Transverse colon (tissue), 4 donors: ENCODE measurements at regions not wholly inside any gene's neighbourhood (a gene's known extent, or its start where the extent isn't known, plus 50 kb on each side); places are given as distances from the start of the nearest gene placed in this dataset.

Source experiments
- DNase-seq: peaks from one replicate; pipeline ENCODE4 v3.0.0-alpha.2; 2019
- H3K27ac ChIP-seq, 4 donors: fragments of 200-600 bp; sonication (generic); 2 replicates each; pipeline ENCODE4 v1.5.1; 2016 to 2018; ENCODE audit warnings: inconsistent platforms in 4 of 4
- H3K27me3 ChIP-seq: fragments of 200-600 bp; sonication (generic); 2 replicates; pipeline ENCODE4 v1.5.1; 2017; ENCODE audit warnings: inconsistent platforms
- H3K36me3 ChIP-seq, 4 donors: fragments of 200-600 bp; sonication (generic); 2 replicates each; pipeline ENCODE4 v1.5.1; 2017 to 2019; ENCODE audit warnings: inconsistent platforms in 4 of 4
- H3K4me1 ChIP-seq, 4 donors: fragments of 200-600 bp; sonication (generic); 2 replicates each; pipeline ENCODE4 v1.5.1; 2017 to 2020; ENCODE audit warnings: inconsistent platforms in 4 of 4
- H3K4me3 ChIP-seq, 4 donors: fragments of 200-600 bp; sonication (generic); 1 replicate in 1 of 4; 2 replicates in 3 of 4; pipeline versions ENCODE4 v1.5.1 to v1.6.1; 2017 to 2019; ENCODE audit warnings: inconsistent platforms in 4 of 4
- H3K9me3 ChIP-seq, 2 donors: fragments of 200-600 bp; sonication (generic); 2 replicates each; pipeline ENCODE4 v1.5.1; 2017 to 2019; ENCODE audit warnings: inconsistent platforms in 2 of 2
- EP300 ChIP-seq: sonication (generic); formaldehyde crosslinking; IDR thresholded peaks from one replicate; pipeline ENCODE4 v1.6.1; 2017; ENCODE audit warnings: antibody characterized with exemption, low read depth
- POLR2A ChIP-seq: fragments of 450-650 bp; IDR thresholded peaks from one replicate; pipeline ENCODE4 v1.6.1; 2016; ENCODE audit warnings: antibody characterized with exemption, mild to moderate bottlenecking, moderate library complexity
- POLR2AphosphoS5 ChIP-seq, 3 donors: sonication (generic); formaldehyde crosslinking; IDR thresholded peaks; one replicate each; pipeline ENCODE4 v1.6.1; 2016; ENCODE audit warnings: antibody characterized with exemption in 3 of 3
- WGBS, 2 donors: methylation state at CpG; one replicate each; pipeline ENCODE4 v1.1.5; 2018; ENCODE audit warnings: low coverage in 1 of 2; 5-methylcytosine and 5-hydroxymethylcytosine counted together
- in situ Hi-C, 4 donors: fragments of 200-750 bp; cut with MboI; loops; one replicate each; pipeline versions ENCODE4 v1.15.0 to v1.15.1; 2017; ENCODE audit warnings: low sequenced_read_pairs in 3 of 4, low pct_ligation_motif_present in 1 of 4, low pct_unique_long_range_greater_than_20kb in 1 of 4
- intact Hi-C: fragments of 100-400 bp; cut with DNase I; formaldehyde crosslinking; loops from one replicate; pipeline ENCODE4 v1.15.1; 2023; ENCODE audit warnings: low total_unique reads
- TF ChIP-seq, protein P1 (sequence below), 5 experiments: fragments of 200-600 bp in 3 of 5; fragments of 450-650 bp in 2 of 5; sonication (generic) in 3 of 5; IDR thresholded peaks; 1 replicate in 2 of 5; 2 replicates in 3 of 5; pipeline ENCODE4 v1.5.1; 2016 to 2017; ENCODE audit warnings: antibody characterized with exemption in 5 of 5, inconsistent platforms in 3 of 5, mild to moderate bottlenecking in 2 of 5, moderate library complexity in 1 of 5

DNA sequence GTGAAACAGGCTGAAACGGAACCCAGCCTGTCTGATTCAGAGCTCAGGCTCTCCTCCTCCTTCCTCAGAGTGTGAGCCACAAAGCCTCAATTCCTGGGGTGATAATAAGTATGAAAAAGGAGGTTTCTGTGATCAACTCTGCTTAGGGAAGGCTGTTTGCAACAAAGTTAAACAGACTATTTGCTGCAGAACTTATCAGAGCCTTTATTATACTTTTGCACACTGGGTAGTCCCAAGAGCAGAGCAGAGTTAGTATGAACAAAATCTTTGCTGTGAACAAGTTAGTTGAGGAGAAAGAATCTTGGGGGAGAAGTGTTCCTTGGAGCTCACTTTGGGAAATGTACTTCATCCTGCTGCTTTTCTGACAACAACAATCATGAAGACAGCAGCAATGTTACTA, 67.4 kb downstream of the MRM1 start:
- intact Hi-C loops (no loop called here), in situ Hi-C loops (no loop called here)
- no peaks in the 10 kb centered on the region for H3K9me3 ChIP-seq
- no peak overlapping the region for H3K27ac ChIP-seq
- no peak for DNase-seq
- no peaks in the 10 kb centered on the region for H3K4me1 ChIP-seq
- no peaks in the 10 kb centered on the region for H3K27me3 ChIP-seq
- H3K36me3 ChIP-seq: no peaks in the 10 kb centered on the region
- 97% methylated on average over 1 of the region's 1 CpG; no CpG with 5 or more reads in 1 of the 2 donors for WGBS, 2 donors
- TF ChIP-seq POLR2AphosphoS5 (IDR thresholded peaks at IDR 0.05) (no peak), POLR2A (no peak), EP300 (no peak)
- TF ChIP-seq, protein P1, sequence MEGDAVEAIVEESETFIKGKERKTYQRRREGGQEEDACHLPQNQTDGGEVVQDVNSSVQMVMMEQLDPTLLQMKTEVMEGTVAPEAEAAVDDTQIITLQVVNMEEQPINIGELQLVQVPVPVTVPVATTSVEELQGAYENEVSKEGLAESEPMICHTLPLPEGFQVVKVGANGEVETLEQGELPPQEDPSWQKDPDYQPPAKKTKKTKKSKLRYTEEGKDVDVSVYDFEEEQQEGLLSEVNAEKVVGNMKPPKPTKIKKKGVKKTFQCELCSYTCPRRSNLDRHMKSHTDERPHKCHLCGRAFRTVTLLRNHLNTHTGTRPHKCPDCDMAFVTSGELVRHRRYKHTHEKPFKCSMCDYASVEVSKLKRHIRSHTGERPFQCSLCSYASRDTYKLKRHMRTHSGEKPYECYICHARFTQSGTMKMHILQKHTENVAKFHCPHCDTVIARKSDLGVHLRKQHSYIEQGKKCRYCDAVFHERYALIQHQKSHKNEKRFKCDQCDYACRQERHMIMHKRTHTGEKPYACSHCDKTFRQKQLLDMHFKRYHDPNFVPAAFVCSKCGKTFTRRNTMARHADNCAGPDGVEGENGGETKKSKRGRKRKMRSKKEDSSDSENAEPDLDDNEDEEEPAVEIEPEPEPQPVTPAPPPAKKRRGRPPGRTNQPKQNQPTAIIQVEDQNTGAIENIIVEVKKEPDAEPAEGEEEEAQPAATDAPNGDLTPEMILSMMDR (IDR thresholded peaks at IDR 0.05): no peak
- H3K4me3 ChIP-seq: no peak overlapping the region

GRCh38 chr17:36671144-36671543, 69.8 kb downstream of the MRM1 start:
- no peak overlapping the region for H3K4me3 ChIP-seq
- intact Hi-C loops: no loop called here
- H3K9me3 ChIP-seq: no peaks in the 10 kb centered on the region
- TF ChIP-seq, protein P1 (IDR thresholded peaks at IDR 0.05): no peak
- TF ChIP-seq EP300: no peak
- DNase-seq: no peak
- H3K36me3 ChIP-seq: no peaks in the 10 kb centered on the region
- H3K4me1 ChIP-seq: no peaks in the 10 kb centered on the region
- H3K27ac ChIP-seq: no peak overlapping the region
- in situ Hi-C loops: no loop called here
- no peaks in the 10 kb centered on the region for H3K27me3 ChIP-seq
- 72 to 83% methylated on average over 1 to 3 of the region's 3 CpGs for WGBS, 2 donors

- intact Hi-C loops (no loop called here), in situ Hi-C loops (no loop called here)
- DNase-seq: no peak
- no peaks in the 10 kb centered on the region for H3K9me3 ChIP-seq
- no peaks in the 10 kb centered on the region for H3K4me1 ChIP-seq
- no peak for TF ChIP-seq POLR2AphosphoS5 (IDR thresholded peaks at IDR 0.05)
- no peak for TF ChIP-seq POLR2A
- TF ChIP-seq, protein P1 (IDR thresholded peaks at IDR 0.05): no peak
- TF ChIP-seq EP300: no peak
- 88 to 96% methylated on average over 7 of the region's 7 CpGs for WGBS, 2 donors
- no peaks in the 10 kb centered on the region for H3K36me3 ChIP-seq
- no peak overlapping the region for H3K27ac ChIP-seq
- no peak overlapping the region for H3K4me3 ChIP-seq
- H3K27me3 ChIP-seq: no peaks in the 10 kb centered on the region
These were observed 71.1 kb downstream of the MRM1 start for GRCh38 chr17:36672403-36672918.

DNA sequence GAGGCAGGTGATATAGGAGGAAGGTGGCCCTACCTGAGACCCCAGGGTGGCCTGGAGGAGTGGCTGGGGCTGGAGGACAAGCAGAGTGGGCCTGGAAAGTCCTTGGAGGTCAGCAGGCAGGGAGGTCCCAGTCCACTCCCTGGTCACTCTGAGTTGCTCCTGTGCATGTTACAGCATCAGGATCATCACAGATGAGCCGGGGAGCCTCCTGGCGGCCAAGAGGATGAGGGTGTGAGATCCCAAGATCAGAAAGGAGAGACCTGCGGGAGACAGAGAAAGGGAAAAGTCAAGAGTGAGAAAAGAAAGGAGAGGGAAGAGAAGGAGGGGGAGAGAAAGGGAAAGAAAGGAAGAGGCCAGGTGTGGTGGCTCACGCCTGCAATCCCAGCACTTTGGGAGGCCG, 71.7 kb downstream of the MRM1 start:
- Histone ChIP-seq H3K36me3 (no peaks in the 10 kb centered on the region), H3K27me3 (no peaks in the 10 kb centered on the region), H3K4me1 (no peaks in the 10 kb centered on the region), H3K9me3 (no peaks in the 10 kb centered on the region), H3K4me3 (no peak overlapping the region), H3K27ac (no peak overlapping the region)
- in situ Hi-C loops (no loop called here), intact Hi-C loops (no loop called here)
- TF ChIP-seq EP300 (no peak), POLR2AphosphoS5 (IDR thresholded peaks at IDR 0.05) (no peak), POLR2A (no peak)
- TF ChIP-seq, protein P1 (IDR thresholded peaks at IDR 0.05): no peak
- DNase-seq: no peak
- 71 to 89% methylated on average over 5 of the region's 5 CpGs for WGBS, 2 donors
